ENCODE measurements at regions not wholly inside any gene's neighbourhood (a gene's known extent, or its start where the extent isn't known, plus 50 kb on each side); places are given as distances from the start of the nearest gene placed in this dataset.

DNA sequence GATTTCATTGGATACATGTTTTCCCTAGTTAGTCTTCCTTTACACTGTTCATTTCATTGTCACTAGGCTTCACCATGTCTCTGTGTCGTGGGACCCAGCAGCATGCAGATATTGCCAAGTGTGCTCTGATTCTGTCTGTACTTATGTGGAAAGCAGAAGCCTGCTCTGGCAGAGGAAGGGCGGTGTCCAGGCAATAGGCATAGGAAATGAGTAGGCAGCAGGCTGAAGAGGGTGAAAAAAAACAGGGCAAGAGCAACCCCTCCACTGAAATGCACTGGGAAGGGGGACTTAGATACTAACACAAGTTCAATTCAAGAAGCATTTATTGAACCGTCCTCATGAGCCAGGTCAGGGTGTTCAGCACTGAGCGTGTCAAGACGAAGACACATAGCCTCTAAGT lies 85.2 kb upstream of the VAV3 start:
- DNase-seq: no peak

- DNase-seq: no peak
Observed at GRCh38 chr1:108049178-108049819, 84.3 kb upstream of the VAV3 start.

DNA sequence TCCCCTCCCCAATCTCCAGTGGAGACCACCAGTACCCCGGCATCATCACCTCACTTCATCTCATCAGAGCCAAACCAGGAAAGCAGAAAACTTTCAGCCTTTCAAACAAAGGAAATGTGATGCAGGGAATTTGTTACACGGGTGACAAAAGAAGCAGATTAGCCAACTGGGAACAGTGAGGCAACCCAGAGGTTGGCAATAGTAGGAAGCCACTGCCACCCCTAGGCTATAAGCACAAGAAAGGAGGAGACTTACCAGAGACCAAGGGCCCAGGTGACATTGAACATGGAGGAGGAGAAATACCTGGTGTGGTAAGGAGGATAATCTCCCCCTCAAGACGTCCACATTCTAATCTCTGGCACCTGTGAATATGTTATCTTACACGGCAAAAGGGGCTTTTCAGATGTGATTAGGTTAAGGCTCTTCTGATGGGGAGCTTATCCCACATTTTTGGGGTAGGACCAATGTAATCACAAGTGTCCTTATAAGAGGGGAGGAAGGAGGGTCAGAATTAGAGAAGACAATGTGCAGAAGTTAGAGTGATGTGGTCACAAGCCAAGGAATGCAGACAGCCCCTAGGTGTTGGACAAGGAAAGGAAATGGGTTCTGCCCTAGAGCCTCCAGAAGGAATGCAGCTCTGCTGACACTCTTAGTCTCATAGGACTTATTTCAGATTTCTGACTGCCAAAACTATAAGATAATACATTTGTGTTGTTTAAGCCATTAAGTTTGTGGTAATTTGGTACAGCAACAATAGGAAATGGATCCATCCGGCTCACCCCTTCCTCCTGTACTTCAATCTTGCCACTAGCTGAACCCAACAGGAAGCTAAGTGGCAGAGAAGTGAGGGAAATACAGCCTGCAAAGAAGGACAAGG lies 83.6 kb upstream of the VAV3 start:
- no peak for DNase-seq

GRCh38 chr1:108047085-108047484 lies 82.1 kb upstream of the VAV3 start:
- DNase-seq: no peak

GRCh38 chr1:108046026-108046425 lies 81.0 kb upstream of the VAV3 start:
- no peak for DNase-seq

DNA sequence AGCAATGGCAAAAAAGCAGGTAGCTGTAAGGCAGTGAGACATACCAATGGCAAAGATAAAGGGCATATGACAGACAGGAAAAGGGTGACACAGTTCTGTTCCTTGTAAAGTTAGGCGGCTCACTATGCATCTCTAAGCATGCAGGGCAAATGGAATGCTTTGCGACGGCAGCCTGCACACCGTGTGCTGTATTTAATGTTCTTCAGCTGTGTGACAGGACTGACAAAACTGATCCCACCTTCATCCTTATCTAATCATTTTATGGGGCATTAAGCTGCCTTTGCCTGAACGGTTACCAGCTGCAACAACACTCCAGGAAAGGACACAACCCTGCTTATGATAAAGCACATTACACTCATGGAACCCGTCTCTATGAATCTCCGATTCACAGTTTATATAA lies 80.5 kb upstream of the VAV3 start:
- no peak for DNase-seq

DNA sequence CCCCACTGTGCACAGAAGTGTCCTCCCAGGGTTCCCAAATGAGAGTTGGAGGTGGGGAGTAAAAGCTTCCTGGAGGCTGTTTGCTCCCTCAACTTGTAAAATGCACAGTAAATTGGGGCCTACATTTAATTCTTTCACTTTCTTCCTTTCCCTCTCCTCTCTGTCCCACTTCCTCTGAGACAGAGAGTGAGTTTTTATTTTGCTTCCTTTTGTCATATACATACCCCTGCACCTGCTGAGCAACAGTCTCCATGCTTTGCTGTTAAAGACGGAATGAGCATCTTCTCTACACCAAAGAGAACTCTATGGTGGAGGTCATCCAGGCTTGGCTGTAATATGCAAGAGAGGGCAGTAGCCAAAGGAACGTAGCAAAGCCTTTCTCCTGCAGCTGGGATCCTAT lies 79.3 kb upstream of the VAV3 start:
- DNase-seq: no peak

DNA sequence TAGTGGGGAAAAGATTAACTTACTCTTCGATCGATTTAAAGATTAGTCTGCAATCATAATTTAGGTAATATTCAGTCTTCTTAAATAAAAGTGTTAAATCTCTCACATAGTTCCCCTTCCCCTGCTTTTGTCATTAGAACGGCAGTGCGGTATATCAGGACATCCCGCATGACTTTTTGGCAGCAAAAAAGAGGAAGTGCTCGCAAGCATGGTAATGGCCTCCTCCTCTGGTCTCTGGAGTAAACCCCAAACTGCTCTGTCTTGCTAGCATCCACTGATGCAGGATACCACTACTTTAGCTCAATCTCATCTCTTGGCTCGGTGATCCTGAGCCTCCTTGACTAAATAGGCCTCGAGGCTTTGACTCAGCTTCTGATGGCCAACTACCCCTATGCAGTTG lies 78.7 kb upstream of the VAV3 start:
- no peak for DNase-seq

DNA sequence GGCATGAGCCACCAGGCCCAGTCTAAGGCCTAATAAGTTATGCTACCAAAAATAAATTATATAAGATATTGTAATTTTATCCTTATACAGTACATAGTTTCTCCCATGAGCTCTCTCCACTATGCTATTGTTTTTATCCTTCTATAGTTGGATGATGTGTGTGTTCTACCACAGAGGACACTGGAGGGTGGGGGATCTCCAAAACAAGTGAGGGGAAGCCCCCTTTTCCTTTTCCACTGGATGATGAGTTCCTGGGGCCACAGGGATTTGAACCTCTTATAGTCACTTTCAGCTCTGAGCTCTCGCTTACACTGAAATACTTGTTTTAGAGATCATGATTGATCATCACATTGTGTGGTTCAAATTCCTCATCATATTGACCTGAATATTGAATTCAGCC lies 77.6 kb upstream of the VAV3 start:
- no peak for DNase-seq

DNA sequence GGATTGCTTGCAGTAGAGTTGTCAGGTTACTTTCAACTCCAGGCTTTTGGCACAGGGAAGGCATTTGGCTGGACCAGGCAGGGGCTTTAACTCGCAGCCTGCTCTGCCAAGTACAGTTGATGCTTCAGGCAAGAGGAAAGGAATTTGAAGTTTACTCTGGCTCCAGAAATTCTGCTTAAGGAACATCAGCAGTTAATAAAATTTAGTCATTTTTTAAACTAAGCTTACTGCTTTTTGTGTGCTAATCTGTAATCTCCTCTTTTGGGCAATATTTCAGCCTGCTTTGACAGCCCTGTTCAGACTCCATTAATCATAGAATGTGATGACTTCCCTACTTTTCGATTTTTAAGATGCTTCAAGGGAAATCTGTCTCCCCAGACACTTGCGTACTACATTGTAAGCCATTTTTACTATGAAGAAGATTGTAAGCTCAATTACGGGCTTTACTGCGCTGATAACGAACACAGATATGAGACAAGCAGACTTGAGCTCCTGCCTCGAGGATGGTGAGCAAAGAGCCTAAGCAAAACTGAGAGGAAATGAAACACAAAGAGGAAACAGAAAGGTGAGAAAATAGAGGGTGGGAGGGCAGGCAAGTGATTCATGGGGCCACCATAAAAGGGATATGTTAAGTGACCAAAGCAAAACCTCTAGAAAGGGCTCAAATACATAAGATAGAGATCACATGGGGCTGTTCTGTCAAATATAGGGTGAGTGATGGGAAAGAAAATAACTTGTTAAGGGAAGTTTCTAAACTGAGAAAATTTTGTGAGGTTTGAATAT lies 76.6 kb upstream of the VAV3 start:
- DNase-seq: no peak

DNA sequence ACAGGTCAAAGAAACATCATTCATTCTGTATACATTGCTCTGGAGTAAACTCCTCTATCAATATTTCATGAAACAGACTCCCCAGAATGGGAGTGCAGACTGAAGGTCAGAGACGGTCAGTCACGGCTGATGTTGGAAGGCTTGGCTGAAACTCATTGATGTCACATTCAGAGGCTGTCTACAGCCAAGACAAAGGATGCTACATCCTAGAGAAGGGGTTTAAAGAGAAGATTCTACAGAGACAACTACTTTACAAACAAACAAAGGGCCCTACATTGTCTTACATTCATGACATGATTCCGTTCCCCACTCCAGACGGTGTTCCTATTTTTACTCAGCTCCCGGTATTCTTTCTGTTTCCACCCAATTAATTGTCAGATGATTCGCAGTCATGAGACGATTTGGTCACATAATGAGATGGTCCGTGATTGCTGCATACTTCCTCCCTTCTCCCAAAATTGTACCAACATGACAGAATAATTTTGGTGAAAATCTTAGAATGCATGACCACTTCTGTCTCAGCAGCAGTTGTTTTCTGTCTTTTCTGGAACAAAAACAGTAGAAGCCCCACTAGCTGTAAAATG lies 73.8 kb upstream of the VAV3 start:
- DNase-seq: no peak

GRCh38 chr1:108036796-108037562 lies 72.0 kb upstream of the VAV3 start:
- DNase-seq: no peak

DNA sequence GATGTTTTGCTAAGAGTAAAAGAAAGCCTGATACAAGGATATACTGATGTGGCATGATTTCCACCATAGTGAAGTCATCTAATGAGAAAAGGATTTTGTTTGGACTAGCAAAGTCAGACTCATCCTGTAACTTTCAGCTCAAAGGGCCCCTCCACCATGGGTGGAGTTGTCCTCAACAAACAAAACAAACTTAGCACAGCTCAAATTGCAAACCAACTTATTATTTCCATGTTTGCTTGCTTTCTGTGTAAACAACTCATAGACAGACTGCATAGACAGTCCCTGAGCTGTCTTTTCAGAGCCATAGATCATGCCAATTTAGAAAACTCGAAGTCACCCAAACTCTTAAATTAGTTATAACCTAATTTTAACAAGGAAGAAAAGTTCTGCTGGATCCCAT lies 69.4 kb upstream of the VAV3 start:
- DNase-seq: no peak

GRCh38 chr1:108033550-108033951 lies 68.6 kb upstream of the VAV3 start:
- DNase-seq: no peak

DNA sequence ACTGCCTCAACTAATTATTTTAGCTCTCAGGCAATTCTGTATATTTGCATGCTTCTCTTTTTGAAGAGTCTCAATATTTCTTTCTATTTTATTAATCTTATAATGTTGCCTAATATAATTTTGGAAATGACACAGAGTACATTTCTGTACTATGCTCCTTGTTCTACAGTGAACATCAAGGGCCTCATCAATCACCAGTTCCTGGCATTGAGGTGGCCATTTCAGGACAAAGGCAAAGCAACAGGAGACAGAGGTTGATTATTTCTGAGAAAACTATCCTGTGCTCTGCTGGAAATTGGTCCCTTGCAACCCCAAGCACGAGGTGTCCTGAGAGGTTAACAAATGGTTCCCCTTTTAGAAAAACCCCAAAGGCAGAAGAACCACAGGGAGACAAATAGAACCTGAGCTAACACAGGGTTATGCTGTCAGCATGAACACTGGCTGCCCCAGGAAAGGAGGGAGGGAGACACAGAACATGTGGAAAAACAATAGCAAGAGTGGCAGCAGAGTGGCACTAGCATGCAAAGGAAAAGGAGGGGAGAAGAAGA lies 63.9 kb upstream of the VAV3 start:
- DNase-seq: no peak

DNA sequence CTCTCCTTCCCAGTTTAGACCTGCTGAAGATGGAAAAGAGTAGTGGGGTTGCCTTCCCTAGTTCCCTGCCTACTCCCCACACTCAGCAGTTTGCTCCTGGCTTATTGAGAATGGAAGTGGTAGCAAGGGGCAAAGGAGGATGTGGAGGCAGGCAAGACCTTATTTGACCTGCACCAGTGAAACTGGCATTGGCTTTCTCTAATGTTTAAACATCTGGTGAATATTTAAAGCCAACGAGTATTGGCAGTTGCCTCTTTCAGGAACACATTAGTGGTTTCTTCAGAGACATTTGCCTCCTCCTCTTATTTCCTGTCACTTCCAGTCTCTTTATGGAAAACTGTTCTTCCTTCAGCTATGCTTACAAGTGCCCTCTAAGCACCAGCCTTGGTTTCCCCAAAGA lies 62.4 kb upstream of the VAV3 start:
- no peak for DNase-seq

DNA sequence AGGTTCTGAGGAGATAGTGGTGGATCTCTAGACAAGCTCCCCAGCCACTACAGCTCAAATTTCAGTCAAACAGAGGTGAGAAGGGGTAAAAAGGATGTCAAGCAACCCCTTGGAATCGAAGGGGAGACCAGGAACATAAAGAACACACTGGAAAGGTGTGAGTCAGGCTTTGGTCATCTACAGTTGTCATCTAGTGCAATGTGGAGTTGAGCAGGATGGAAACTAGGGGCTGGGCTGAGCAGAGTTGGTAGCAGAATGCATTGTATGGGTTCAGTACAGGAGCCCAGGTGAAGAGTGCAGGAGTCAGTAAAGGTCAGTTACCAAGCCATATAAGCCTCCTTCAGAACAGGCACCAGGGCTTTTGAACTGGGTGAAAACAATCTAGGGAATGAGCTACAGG lies 52.7 kb upstream of the VAV3 start:
- DNase-seq: no peak

DNA sequence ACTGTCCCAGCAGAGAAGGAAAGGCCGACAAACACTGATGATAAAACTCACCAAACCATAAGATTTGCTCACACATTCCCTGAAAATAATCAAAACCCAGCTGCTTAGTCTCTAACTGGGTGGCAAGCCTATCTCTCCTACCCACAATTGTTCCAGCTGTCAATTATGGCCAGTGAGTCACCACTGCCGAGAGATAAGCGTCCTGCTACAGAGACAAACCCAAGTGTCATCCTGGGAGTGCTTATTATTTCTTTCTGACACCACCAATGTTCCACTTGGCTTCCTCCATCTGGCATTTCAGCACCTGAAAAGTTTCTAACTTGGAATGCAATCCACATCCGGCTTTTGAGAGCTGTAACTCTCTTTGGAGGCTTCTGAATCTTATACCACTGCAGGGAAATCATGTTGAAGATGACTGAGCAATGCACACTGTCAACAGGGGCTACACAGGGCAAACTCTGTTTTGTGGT lies 51.5 kb upstream of the VAV3 start:
- DNase-seq: no peak
